H1 (cell line): ENCODE measurements at regions not wholly inside any gene's neighbourhood (a gene's known extent, or its start where the extent isn't known, plus 50 kb on each side); places are given as distances from the start of the nearest gene placed in this dataset.
"Not testable (repeated sequence)": the region's sequence is repeated elsewhere in the genome, so short reads cannot be mapped to it uniquely, and the experiment has no call there.

Experiments
- CTCF ChIA-PET: fragments of 300-600 bp; sonication (Branson Sonifier 250); formaldehyde crosslinking; loops from one replicate; lab custom pipeline; 2021; ENCODE audit not compliant: partially characterized antibody; lab: Charles Lee
- POLR2A ChIA-PET: fragments of 300-600 bp; sonication (Branson Sonifier 250); formaldehyde crosslinking; loops from one replicate; lab custom pipeline; 2021; ENCODE audit warnings: inconsistent platforms; ENCODE audit not compliant: partially characterized antibody; lab: Charles Lee
- DNase-seq, 2 experiments: peaks; one replicate each; pipeline versions ENCODE4 v3.0.0 to v3.0.0-alpha.2; 2010 to 2022; ENCODE audit warnings: low spot score in 2 of 2, low read depth in 1 of 2, mixed read lengths in 1 of 2
- FAIRE-seq: peaks from 2 replicates; lab custom pipeline; 2011; peaks lifted over from hg19 to GRCh38; lab: Jason Lieb, UNC
- H2AFZ ChIP-seq: 2 replicates; pipeline ENCODE4 v1.8.1; 2012; ENCODE audit warnings: low read length, inconsistent platforms
- H2AK5ac ChIP-seq: 2 replicates; pipeline ENCODE4 v1.6.1; 2013; ENCODE audit warnings: low read depth, low read length
- H2BK120ac ChIP-seq: replicated peaks from 2 replicates; pipeline ENCODE3; 2013; ENCODE audit warnings: low read depth, low read length, inconsistent platforms
- H2BK12ac ChIP-seq: 2 replicates; pipeline ENCODE4 v1.6.1; 2013; ENCODE audit warnings: low read depth, low read length
- H2BK15ac ChIP-seq: 2 replicates; pipeline ENCODE4 v1.6.1; 2013; ENCODE audit warnings: low read length
- H2BK20ac ChIP-seq: 2 replicates; pipeline ENCODE4 v1.6.1; 2013; ENCODE audit warnings: low read length
- H2BK5ac ChIP-seq: 2 replicates; pipeline ENCODE4 v1.6.1; 2013; ENCODE audit warnings: low read depth, low read length
- H3K14ac ChIP-seq: 2 replicates; pipeline ENCODE4 v1.6.1; 2013; ENCODE audit warnings: inconsistent platforms; ENCODE audit not compliant: insufficient read length
- H3K18ac ChIP-seq: 2 replicates; pipeline ENCODE4 v1.6.1; 2013; ENCODE audit warnings: low read length; ENCODE audit errors: extremely low read depth
- H3K23ac ChIP-seq: 2 replicates; pipeline ENCODE4 v1.6.1; 2013; ENCODE audit warnings: inconsistent platforms; ENCODE audit not compliant: insufficient read length
- H3K23me2 ChIP-seq: 2 replicates; pipeline ENCODE4 v1.6.1; 2013; ENCODE audit warnings: low read depth, low read length
- H3K27ac ChIP-seq: 2 replicates; pipeline ENCODE4 v1.6.1; 2011; ENCODE audit warnings: low read depth, low read length, inconsistent platforms
- H3K27me3 ChIP-seq, 4 experiments: replicated peaks in 1 of 4; 1 replicate in 1 of 4; 2 replicates in 3 of 4; pipeline versions ENCODE4 v1.6.1 to v1.8.1; 2011 to 2013; ENCODE audit warnings: low read length in 3 of 4, mild to moderate bottlenecking in 3 of 4, inconsistent platforms in 2 of 4, mixed read lengths in 2 of 4, moderate library complexity in 1 of 4; ENCODE audit not compliant: control insufficient read depth in 3 of 4, insufficient read depth in 3 of 4; ENCODE audit errors: extremely low read depth in 1 of 4
- H3K36me3 ChIP-seq, 4 experiments: 2 replicates each; pipeline versions ENCODE4 v1.6.1 to v1.8.1; 2011 to 2013; ENCODE audit warnings: mild to moderate bottlenecking in 4 of 4, low read length in 3 of 4, moderate library complexity in 2 of 4, control low read depth in 1 of 4, inconsistent platforms in 1 of 4; ENCODE audit not compliant: insufficient read depth in 4 of 4, control insufficient read depth in 2 of 4
- H3K4ac ChIP-seq: replicated peaks from 2 replicates; pipeline ENCODE3; 2013; ENCODE audit warnings: low read length, low read depth, mixed read lengths, inconsistent platforms; ENCODE audit not compliant: insufficient read length
- H3K4me1 ChIP-seq, 4 experiments: replicated peaks in 1 of 4; 1 replicate in 1 of 4; 2 replicates in 3 of 4; pipeline versions ENCODE4 v1.6.1 to v1.8.1; 2011 to 2013; ENCODE audit warnings: low read length in 3 of 4, inconsistent platforms in 2 of 4, mixed read lengths in 1 of 4; ENCODE audit not compliant: insufficient read depth in 4 of 4, control insufficient read depth in 3 of 4
- H3K4me2 ChIP-seq, 2 experiments: 2 replicates each; pipeline versions ENCODE4 v1.6.1 to v1.8.1; 2011 to 2013; ENCODE audit warnings: low read depth in 2 of 2, low read length in 2 of 2, control low read depth in 1 of 2, inconsistent platforms in 1 of 2, mild to moderate bottlenecking in 1 of 2; ENCODE audit not compliant: insufficient read depth in 1 of 2
- H3K4me3 ChIP-seq, 4 experiments: fragments of 200-600, 300-600 bp in 1 of 4; sonication (generic), shearing (Covaris generic), sonication (Bioruptor Twin) in 1 of 4; 2 replicates each; pipeline versions ENCODE4 v1.5.1 to v1.8.1; 2011 to 2016; ENCODE audit warnings: low read length in 4 of 4, low read depth in 3 of 4, control low read depth in 2 of 4, inconsistent platforms in 2 of 4, mild to moderate bottlenecking in 2 of 4, mixed read lengths in 1 of 4, moderate library complexity in 1 of 4; ENCODE audit not compliant: insufficient read depth in 2 of 4; ENCODE audit errors: extremely low read depth in 1 of 4
- H3K56ac ChIP-seq: replicated peaks from 2 replicates; pipeline ENCODE3; 2013; ENCODE audit warnings: low read depth, mild to moderate bottlenecking, mixed read lengths, low read length, inconsistent platforms; ENCODE audit not compliant: insufficient read length
- H3K79me1 ChIP-seq: 2 replicates; pipeline ENCODE4 v1.6.1; 2013; ENCODE audit warnings: low read depth, low read length, control low read depth
- H3K79me2 ChIP-seq, 2 experiments: 2 replicates each; pipeline versions ENCODE4 v1.6.1 to v1.8.1; 2012 to 2013; ENCODE audit warnings: low read length in 2 of 2, mild to moderate bottlenecking in 2 of 2, inconsistent platforms in 1 of 2; ENCODE audit not compliant: insufficient read depth in 2 of 2, control insufficient read depth in 1 of 2
- H3K9ac ChIP-seq, 4 experiments: replicated peaks in 1 of 4; 1 replicate in 1 of 4; 2 replicates in 3 of 4; pipeline versions ENCODE4 v1.6.1 to v1.8.1; 2011 to 2013; ENCODE audit warnings: low read depth in 3 of 4, low read length in 3 of 4, control low read depth in 2 of 4, mild to moderate bottlenecking in 2 of 4, moderate library complexity in 2 of 4, inconsistent platforms in 1 of 4; ENCODE audit errors: extremely low read depth in 1 of 4
- H3K9me3 ChIP-seq, 2 experiments: 2 replicates each; pipeline versions ENCODE4 v1.6.1 to v1.8.1; 2012 to 2013; ENCODE audit warnings: mild to moderate bottlenecking in 2 of 2, moderate library complexity in 2 of 2, control low read depth in 1 of 2, inconsistent platforms in 1 of 2, low read depth in 1 of 2, low read length in 1 of 2, mixed read lengths in 1 of 2; ENCODE audit not compliant: insufficient read depth in 2 of 2
- H4K20me1 ChIP-seq, 2 experiments: replicated peaks in 1 of 2; 2 replicates each; pipeline versions ENCODE3 to v1.8.1; 2011 to 2013; ENCODE audit warnings: inconsistent platforms in 2 of 2, low read length in 2 of 2, mild to moderate bottlenecking in 1 of 2; ENCODE audit not compliant: insufficient read depth in 2 of 2, control insufficient read depth in 1 of 2
- H4K5ac ChIP-seq: 2 replicates; pipeline ENCODE4 v1.6.1; 2013; ENCODE audit warnings: low read length, low read depth, mixed read lengths, inconsistent platforms; ENCODE audit not compliant: insufficient read length
- H4K8ac ChIP-seq: 2 replicates; pipeline ENCODE4 v1.8.0; 2013; ENCODE audit warnings: mild to moderate bottlenecking, moderate library complexity, low read length, inconsistent platforms; ENCODE audit not compliant: insufficient read depth; ENCODE audit errors: extremely low read depth
- H4K91ac ChIP-seq: replicated peaks from 2 replicates; pipeline ENCODE3; 2013; ENCODE audit warnings: low read length, mixed read lengths, inconsistent platforms; ENCODE audit not compliant: insufficient read length
- RBBP5 ChIP-seq: IDR thresholded peaks from 2 replicates; pipeline ENCODE4 v1.7.1; 2012; ENCODE audit warnings: low read depth, mild to moderate bottlenecking, inconsistent platforms, low read length, moderate library complexity, borderline replicate concordance
- WGBS, 2 experiments: shearing (Covaris generic) in 1 of 2; methylation state at CpG; one replicate each; pipeline versions ENCODE4 v1.1.6 to v1.1.7; 2013 to 2015; ENCODE audit warnings: low lambda C conversion rate in 2 of 2, mixed read lengths in 2 of 2, inconsistent platforms in 1 of 2, low coverage in 1 of 2, missing lambda C conversion rate in 1 of 2; ENCODE audit not compliant: insufficient replicate concordance in 2 of 2, insufficient coverage in 1 of 2, insufficient read length in 1 of 2; ENCODE audit errors: extremely low coverage in 1 of 2, missing lambda C conversion rate in 1 of 2; 5-methylcytosine and 5-hydroxymethylcytosine counted together

DNA sequence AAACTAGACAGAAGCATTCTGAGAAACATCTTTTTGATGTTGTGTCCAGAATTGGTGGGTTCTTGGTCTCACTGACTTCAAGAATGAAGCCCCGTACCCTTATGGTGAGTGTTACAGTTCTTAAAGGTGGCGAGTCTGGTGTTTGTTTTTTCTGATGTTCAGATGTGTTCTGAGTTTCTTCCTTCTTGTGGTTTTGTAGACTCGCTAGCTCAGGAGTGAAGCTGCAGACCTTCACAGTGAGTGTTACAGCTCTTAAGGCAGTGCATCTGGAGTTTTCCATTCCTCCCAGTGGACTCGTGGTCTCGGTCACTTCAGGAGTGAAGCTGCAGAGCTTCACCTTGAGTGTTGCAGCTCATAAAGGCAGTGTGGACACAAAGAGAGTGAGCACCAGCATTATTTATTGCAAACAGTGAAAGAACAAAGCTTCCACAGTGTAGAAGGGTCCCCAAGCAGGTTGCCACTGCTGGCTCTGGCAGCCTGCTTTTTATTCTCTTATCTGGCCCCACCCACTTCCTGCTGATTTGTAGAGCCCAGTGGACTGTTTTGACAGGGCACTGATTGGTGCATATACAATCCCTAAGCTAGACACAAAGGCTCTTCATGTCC lies 1820.8 kb downstream of the UQCRFS1 start:
- Histone ChIP-seq H2BK5ac (no peak overlapping the region), H3K4ac (no peak overlapping the region), H3K27ac (no peak overlapping the region), H3K56ac (no peak overlapping the region), H3K9me3 (peaks cover 53 to 62% of the 10 kb centered on the region in 2 experiments), H3K18ac (no peak overlapping the region), H3K23me2 (no peaks in the 10 kb centered on the region), H3K79me1 (no peaks in the 10 kb centered on the region), H3K79me2 (no peaks in the 10 kb centered on the region), H3K36me3 (no peaks in the 10 kb centered on the region), H4K20me1 (no peaks in the 10 kb centered on the region), H4K91ac (no peak overlapping the region), H3K14ac (no peak overlapping the region), H3K4me2 (no peak overlapping the region), H2BK20ac (no peak overlapping the region), H3K27me3 (peaks cover 0 to 1% (median 0%) of the 10 kb centered on the region in 4 experiments; a peak in 1 of 7 replicates), H2AK5ac (no peak overlapping the region), H2BK120ac (no peak overlapping the region), H2BK15ac (no peak overlapping the region), H3K4me1 (no peaks in the 10 kb centered on the region), H2BK12ac (no peak overlapping the region), H4K5ac (no peak overlapping the region), H3K4me3 (no peak overlapping the region), H4K8ac (no peak overlapping the region), H3K23ac (no peak overlapping the region), H2AFZ (no peak overlapping the region), H3K9ac (no peak overlapping the region)
- WGBS, 2 experiments = 82% methylated on average over 5 of the region's 5 CpGs; no CpG with 5 or more reads in 1 of the 2 experiments
- FAIRE-seq = peak; percentile 82
- TF ChIP-seq RBBP5 = no peak
- no peak for DNase-seq
- ChIA-PET POLR2A (no interaction called here), CTCF (no interaction called here)

- H4K20me1 ChIP-seq, H2BK120ac ChIP-seq, POLR2A ChIA-PET, H3K4me1 ChIP-seq, H3K4me2 ChIP-seq, H2AK5ac ChIP-seq, H3K23ac ChIP-seq, H4K8ac ChIP-seq, H3K23me2 ChIP-seq, H3K27ac ChIP-seq, H3K56ac ChIP-seq, H3K4ac ChIP-seq, FAIRE-seq, H2BK5ac ChIP-seq, H2AFZ ChIP-seq, H2BK15ac ChIP-seq, H3K79me1 ChIP-seq, H3K14ac ChIP-seq, H3K4me3 ChIP-seq, H3K9ac ChIP-seq, H3K18ac ChIP-seq, H3K79me2 ChIP-seq, H2BK20ac ChIP-seq, CTCF ChIA-PET, H2BK12ac ChIP-seq, H3K36me3 ChIP-seq, H4K91ac ChIP-seq, DNase-seq, H3K27me3 ChIP-seq, H4K5ac ChIP-seq: not testable (repeated sequence)
- 46% methylated on average over 5 of the region's 5 CpGs; no CpG with 5 or more reads in 1 of the 2 experiments for WGBS, 2 experiments
- peaks cover 35 to 55% of the 10 kb centered on the region in 2 experiments for H3K9me3 ChIP-seq
These were observed 1833.6 kb downstream of the UQCRFS1 start for GRCh38 chr19:27379306-27379705.
